Activated CD8-positive, alpha-beta memory T cell treated with anti-CD3 and anti-CD28 coated beads for 36 hours (primary cell): ENCODE measurements at regions not wholly inside any gene's neighbourhood (a gene's known extent, or its start where the extent isn't known, plus 50 kb on each side); places are given as distances from the start of the nearest gene placed in this dataset.
"Not testable (repeated sequence)": the region's sequence is repeated elsewhere in the genome, so short reads cannot be mapped to it uniquely, and the experiment has no call there.

Source experiments
- CTCF ChIA-PET: fragments of 350-600 bp; sonication (Branson Sonifier 250); formaldehyde crosslinking; loops from one replicate; lab custom pipeline; 2021; ENCODE audit warnings: antibody characterized with exemption; lab: Charles Lee
- POLR2A ChIA-PET: fragments of 350-600 bp; sonication (Branson Sonifier 250); formaldehyde crosslinking; loops from one replicate; lab custom pipeline; 2021; ENCODE audit warnings: antibody characterized with exemption; lab: Charles Lee

DNA sequence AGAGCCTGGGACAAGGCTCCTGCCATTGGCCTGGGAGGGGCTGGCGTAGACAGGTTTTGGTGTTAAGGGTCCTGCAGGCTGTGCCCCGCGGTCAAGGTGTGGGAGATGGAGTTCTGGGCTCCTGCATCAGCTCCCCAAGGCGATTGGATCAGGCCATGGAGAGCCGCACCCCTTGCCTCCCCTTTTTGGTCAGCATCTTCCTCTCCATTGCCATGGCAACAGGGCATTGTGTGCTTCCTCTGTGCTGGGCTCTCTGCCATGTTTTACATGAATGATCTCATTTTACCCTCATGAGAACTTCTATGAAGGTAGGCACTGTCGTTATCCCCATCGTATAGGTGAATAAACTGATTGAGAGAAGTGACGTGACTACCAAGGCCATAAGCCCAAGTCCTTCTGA, 344.3 kb upstream of the CLINT1 start:
- POLR2A ChIA-PET, result no interaction called here
- CTCF ChIA-PET, result no interaction called here

- ChIA-PET CTCF (no interaction called here), POLR2A (no interaction called here)
Measured at GRCh38 chr5:158202801-158203200, 343.9 kb upstream of the CLINT1 start.

GRCh38 chr5:158200619-158201018, 341.7 kb upstream of the CLINT1 start:
- ChIA-PET POLR2A (no interaction called here), CTCF (no interaction called here)

DNA sequence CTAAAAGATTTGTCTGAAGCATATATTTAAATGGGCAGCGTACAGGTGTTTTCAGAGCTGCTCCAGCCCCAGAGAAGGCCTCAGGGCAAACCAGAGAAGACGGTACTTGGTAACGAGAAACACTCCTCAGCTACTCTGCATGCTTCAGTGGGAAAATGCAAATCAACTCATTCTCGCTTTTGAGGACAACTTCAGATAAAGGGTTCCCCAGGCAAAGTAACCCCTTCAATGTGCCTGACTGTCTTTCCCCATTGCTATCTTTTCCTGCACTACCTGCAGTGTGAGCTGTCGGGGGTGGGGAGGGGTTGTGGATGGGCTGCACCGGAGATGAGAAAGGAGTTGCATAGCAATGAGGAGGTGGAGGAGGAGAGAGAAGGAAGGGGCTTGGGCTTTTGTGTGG, 339.7 kb upstream of the CLINT1 start:
- ChIA-PET POLR2A (no interaction called here), CTCF (no interaction called here)

DNA sequence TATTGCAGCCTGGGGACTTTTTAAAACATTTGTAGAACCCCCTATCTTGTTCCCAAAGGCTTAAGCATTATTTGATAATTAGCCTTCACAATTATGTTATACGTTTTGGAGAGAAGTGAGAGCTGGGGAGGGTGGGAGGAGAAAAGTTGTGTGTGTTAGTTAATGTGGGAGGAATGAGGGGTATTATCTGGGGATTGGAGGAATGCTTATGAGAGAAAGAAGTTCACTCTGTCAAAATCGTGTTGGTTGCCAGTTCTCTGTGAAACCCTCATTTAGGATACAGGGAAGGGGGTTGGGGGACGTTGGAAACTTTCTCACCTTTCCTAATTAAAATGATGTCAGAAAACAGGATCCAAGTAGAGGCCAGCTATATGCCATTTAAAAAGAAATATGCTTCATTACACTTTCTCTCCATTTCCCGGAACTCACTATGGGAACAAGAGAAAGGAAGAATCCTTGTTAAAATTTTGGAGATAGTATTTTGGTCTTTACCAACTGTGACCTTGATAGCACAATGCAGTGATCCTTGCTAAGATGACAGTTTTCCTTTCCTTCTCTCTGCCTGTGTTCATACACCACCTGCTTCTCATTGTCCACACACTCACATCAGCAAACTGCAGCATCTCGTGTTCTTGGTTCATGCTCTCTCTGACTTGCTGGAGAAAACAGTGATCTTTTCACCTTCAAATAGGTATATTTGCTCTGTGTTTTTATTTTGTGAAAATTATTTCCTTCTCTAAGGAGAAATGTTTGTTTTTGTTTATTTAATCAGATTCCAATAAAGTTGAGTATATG, 336.7 kb upstream of the CLINT1 start:
- POLR2A ChIA-PET, result no interaction called here
- CTCF ChIA-PET, result no interaction called here

- CTCF ChIA-PET, result no interaction called here
- POLR2A ChIA-PET, result no interaction called here
Measured at GRCh38 chr5:158194561-158194976, 335.6 kb upstream of the CLINT1 start.

GRCh38 chr5:158193395-158193794, 334.4 kb upstream of the CLINT1 start:
- CTCF ChIA-PET, result not testable (repeated sequence)

GRCh38 chr5:158180407-158180806, 321.5 kb upstream of the CLINT1 start:
- CTCF ChIA-PET, result no interaction called here
- POLR2A ChIA-PET, result no interaction called here

More at GRCh38 chr5:158193395-158193794, 334.4 kb upstream of the CLINT1 start:
- POLR2A ChIA-PET, result not testable (repeated sequence)

GRCh38 chr5:158179271-158179670, 320.3 kb upstream of the CLINT1 start:
- ChIA-PET POLR2A (no interaction called here), CTCF (no interaction called here)

GRCh38 chr5:158178535-158178934, 319.6 kb upstream of the CLINT1 start:
- CTCF ChIA-PET, result no interaction called here
- POLR2A ChIA-PET, result no interaction called here

- CTCF ChIA-PET, result interaction anchor here (0.6 kb wide), 1 partner anchor 544 kb away, joined by 3 read pairs; no protein-coding TSS in a partner anchor
- POLR2A ChIA-PET, result no interaction called here
Measured at GRCh38 chr5:158177146-158177545, 318.2 kb upstream of the CLINT1 start.

- POLR2A ChIA-PET, result no interaction called here
- CTCF ChIA-PET, result interaction anchor here (2.1 kb wide), 1 partner anchor 931 kb away, joined by 5 read pairs; no protein-coding TSS in a partner anchor
Measured at GRCh38 chr5:158175934-158176481, 317.1 kb upstream of the CLINT1 start.

GRCh38 chr5:158174918-158175851, 316.2 kb upstream of the CLINT1 start:
- ChIA-PET POLR2A (no interaction called here), CTCF (interaction anchor here (0.7 to 2.1 kb wide), 3 partner anchors 357 to 932 kb away, joined by 3 to 5 read pairs (median 4); no protein-coding TSS in a partner anchor)

- CTCF ChIA-PET, result interaction anchor here (0.6 to 1.2 kb wide), 2 partner anchors 509 to 931 kb away, joined by 3 to 4 read pairs; no protein-coding TSS in a partner anchor
Measured at GRCh38 chr5:158174026-158174425, 315.1 kb upstream of the CLINT1 start.

DNA sequence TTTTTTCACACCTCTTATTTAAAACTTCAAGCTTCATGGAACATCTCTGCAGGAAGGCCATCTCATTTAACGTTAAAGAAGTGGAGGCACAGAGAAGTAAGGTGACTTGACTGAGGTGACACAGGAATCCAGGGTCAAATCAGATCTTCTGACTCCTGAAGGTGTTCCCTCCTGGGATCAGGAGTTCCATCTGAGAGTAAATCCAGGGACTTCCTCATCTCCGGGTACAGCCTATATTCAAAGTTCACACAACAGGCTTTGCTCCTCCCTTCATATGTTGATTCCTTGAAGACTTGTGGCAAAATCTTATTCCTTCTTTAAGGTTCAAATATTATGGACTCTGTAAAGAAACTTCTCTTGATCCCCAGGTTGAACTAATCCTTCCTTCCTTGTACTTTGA, 313.1 kb upstream of the CLINT1 start:
- ChIA-PET POLR2A (no interaction called here), CTCF (interaction anchor here (0.6 kb wide), 1 partner anchor 524 kb away, joined by 3 read pairs; no protein-coding TSS in a partner anchor)

More at GRCh38 chr5:158174026-158174425, 315.1 kb upstream of the CLINT1 start:
- POLR2A ChIA-PET, result no interaction called here

GRCh38 chr5:158170534-158170933, 311.6 kb upstream of the CLINT1 start:
- ChIA-PET POLR2A (no interaction called here), CTCF (interaction anchor here (1.2 kb wide), 1 partner anchor 61 kb away, joined by 3 read pairs; no protein-coding TSS in a partner anchor)

GRCh38 chr5:158170060-158170459, 311.1 kb upstream of the CLINT1 start:
- POLR2A ChIA-PET, result no interaction called here
- CTCF ChIA-PET, result interaction anchor here (1.2 kb wide), 1 partner anchor 62 kb away, joined by 3 read pairs; no protein-coding TSS in a partner anchor

DNA sequence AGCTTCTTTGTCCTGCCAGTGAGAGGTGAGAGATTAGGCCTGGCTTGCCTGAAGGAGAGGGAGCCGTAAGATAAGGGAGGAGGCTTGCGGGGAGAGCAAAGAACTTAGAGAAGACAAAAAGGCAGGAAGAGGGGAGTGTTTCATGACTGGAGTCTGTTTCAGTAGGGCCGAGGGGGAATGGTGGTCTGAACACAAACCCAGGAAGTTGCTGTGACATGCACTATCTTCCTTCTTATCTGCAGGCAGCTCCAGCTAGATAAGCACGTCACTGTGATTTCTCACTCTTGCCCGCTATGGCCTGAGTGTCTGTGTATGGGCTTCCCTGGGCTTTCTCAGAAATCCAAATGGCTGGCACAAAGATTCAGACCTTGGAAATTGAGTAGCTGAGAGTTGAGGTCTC, 307.5 kb upstream of the CLINT1 start:
- POLR2A ChIA-PET, result no interaction called here
- CTCF ChIA-PET, result no interaction called here

DNA sequence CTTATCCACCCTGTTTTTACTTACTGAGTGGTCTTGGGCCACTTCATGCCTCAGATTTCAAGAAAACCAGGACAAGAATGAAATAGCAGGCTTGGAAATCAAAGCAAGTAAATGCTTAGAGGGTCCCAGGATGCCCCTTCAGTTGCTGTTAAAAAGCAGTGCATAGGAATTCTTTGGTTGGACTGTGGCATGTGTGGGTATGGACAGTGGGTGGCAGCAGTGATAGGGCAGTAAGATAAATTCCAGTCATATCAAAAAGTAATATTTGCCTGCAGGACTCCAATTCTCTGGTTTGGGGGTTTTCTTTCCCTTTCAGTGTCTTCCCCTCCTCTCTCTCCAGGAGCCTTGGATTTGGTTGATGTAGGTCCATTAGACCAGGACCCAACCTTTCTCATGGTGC, 306.7 kb upstream of the CLINT1 start:
- CTCF ChIA-PET, result no interaction called here
- POLR2A ChIA-PET, result no interaction called here
